NT2/D1 (cell line): ENCODE measurements at regions not wholly inside any gene's neighbourhood (a gene's known extent, or its start where the extent isn't known, plus 50 kb on each side); places are given as distances from the start of the nearest gene placed in this dataset.

ENCODE experiments used
- SUZ12 ChIP-seq: IDR thresholded peaks from 2 replicates; pipeline ENCODE4 v1.6.1; 2011; ENCODE audit not compliant: insufficient read length, insufficient read depth; ENCODE audit errors: extremely low read depth
- YY1 ChIP-seq: IDR thresholded peaks from 2 replicates; pipeline ENCODE4 v1.6.1; 2011; ENCODE audit not compliant: insufficient read length, insufficient read depth
- ZNF274 ChIP-seq: IDR thresholded peaks from 2 replicates; pipeline ENCODE4 v1.6.1; 2011; ENCODE audit warnings: mild to moderate bottlenecking, low read depth, low read length

DNA sequence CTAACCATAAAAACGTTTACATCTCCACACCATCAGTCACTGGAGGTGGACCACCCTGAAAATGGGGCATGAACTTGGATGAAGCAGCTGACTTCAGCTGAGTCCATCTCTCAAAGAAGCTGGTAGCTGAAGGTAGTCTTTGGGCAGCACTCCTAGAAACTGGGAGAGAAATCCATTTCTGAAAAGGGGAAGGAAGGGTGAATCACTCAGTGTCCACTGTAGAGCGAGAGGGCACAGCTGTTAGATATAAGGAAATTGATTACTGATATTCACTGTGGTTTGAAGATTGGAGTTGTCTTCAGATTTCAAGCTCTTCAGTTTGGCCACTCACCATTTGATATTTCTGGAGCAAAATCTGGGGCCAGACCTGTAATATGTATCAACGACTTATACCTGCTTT lies 499.0 kb upstream of the UBE2E2 start:
- TF ChIP-seq YY1 = no peak
- TF ChIP-seq ZNF274 = no peak
- no peak for TF ChIP-seq SUZ12
